IMR-90 (cell line): ENCODE measurements at regions not wholly inside any gene's neighbourhood (a gene's known extent, or its start where the extent isn't known, plus 50 kb on each side); places are given as distances from the start of the nearest gene placed in this dataset.

ENCODE experiments used
- BHLHE40 ChIP-seq: fragments of 150-350 bp; IDR thresholded peaks from 2 replicates; pipeline ENCODE4 v1.6.1; 2016; ENCODE audit warnings: mild to moderate bottlenecking, low read depth, low read length
- CEBPB ChIP-seq: IDR thresholded peaks from 2 replicates; pipeline ENCODE4 v1.6.1; 2012; ENCODE audit warnings: low read depth, low read length, improper control_type of control experiment
- CTCF ChIP-seq: conservative IDR thresholded peaks from 2 replicates; pipeline ENCODE4 v1.5.1; 2012; ENCODE audit warnings: mild to moderate bottlenecking, low read depth, low read length, improper control_type of control experiment
- FOS ChIP-seq: fragments of 150-350 bp; IDR thresholded peaks from 2 replicates; pipeline ENCODE4 v1.6.1; 2016; ENCODE audit warnings: low read depth, low read length
- MAFK ChIP-seq: IDR thresholded peaks from 2 replicates; pipeline ENCODE4 v1.6.1; 2012; ENCODE audit warnings: low read depth, low read length, improper control_type of control experiment
- MAZ ChIP-seq: IDR thresholded peaks from 2 replicates; pipeline ENCODE4 v1.6.1; 2012; ENCODE audit warnings: low read depth, mild to moderate bottlenecking, low read length, improper control_type of control experiment, moderate library complexity, borderline replicate concordance
- MXI1 ChIP-seq: IDR thresholded peaks from 2 replicates; pipeline ENCODE4 v1.6.1; 2012; ENCODE audit warnings: low read depth, mild to moderate bottlenecking, low read length, moderate library complexity, borderline replicate concordance
- NFE2L2 ChIP-seq: fragments of 150-350 bp; IDR thresholded peaks from 2 replicates; pipeline ENCODE4 v1.6.1; 2016; ENCODE audit warnings: low read depth, mild to moderate bottlenecking, low read length
- POLR2A ChIP-seq: IDR thresholded peaks from 2 replicates; pipeline ENCODE4 v1.6.1; 2012; ENCODE audit warnings: mild to moderate bottlenecking, low read depth, low read length
- RAD21 ChIP-seq: IDR thresholded peaks from 2 replicates; pipeline ENCODE4 v1.6.1; 2012; ENCODE audit warnings: low read length, improper control_type of control experiment
- RFX5 ChIP-seq: IDR thresholded peaks from 2 replicates; pipeline ENCODE4 v1.8.0; 2012; ENCODE audit warnings: low read depth, mild to moderate bottlenecking, low read length, moderate library complexity
- SMC3 ChIP-seq: fragments of 150-350 bp; IDR thresholded peaks from 2 replicates; pipeline ENCODE4 v1.6.1; 2016; ENCODE audit warnings: low read depth, mild to moderate bottlenecking, antibody characterized with exemption, low read length, moderate library complexity
- USF2 ChIP-seq: fragments of 150-350 bp; IDR thresholded peaks from 2 replicates; pipeline ENCODE4 v1.6.1; 2017; ENCODE audit warnings: mild to moderate bottlenecking, antibody characterized with exemption, low read length, low read depth
- TF ChIP-seq, protein P1 (sequence below): fragments of 150-350 bp; IDR thresholded peaks from 2 replicates; pipeline ENCODE4 v1.6.1; 2016; ENCODE audit warnings: low read depth, mild to moderate bottlenecking, low read length, moderate library complexity, borderline replicate concordance

GRCh38 chr2:54041135-54041534 lies 70.3 kb upstream of the PSME4 start:
- no peak for TF ChIP-seq CTCF
- TF ChIP-seq CEBPB: no peak
- no peak for TF ChIP-seq POLR2A
- no peak for TF ChIP-seq BHLHE40
- no peak for TF ChIP-seq FOS
- TF ChIP-seq SMC3: no peak
- no peak for TF ChIP-seq MAFK
- TF ChIP-seq RAD21: no peak
- TF ChIP-seq MXI1: no peak
- TF ChIP-seq RFX5: no peak
- TF ChIP-seq, protein P1, sequence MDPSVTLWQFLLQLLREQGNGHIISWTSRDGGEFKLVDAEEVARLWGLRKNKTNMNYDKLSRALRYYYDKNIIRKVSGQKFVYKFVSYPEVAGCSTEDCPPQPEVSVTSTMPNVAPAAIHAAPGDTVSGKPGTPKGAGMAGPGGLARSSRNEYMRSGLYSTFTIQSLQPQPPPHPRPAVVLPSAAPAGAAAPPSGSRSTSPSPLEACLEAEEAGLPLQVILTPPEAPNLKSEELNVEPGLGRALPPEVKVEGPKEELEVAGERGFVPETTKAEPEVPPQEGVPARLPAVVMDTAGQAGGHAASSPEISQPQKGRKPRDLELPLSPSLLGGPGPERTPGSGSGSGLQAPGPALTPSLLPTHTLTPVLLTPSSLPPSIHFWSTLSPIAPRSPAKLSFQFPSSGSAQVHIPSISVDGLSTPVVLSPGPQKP: no peak
- TF ChIP-seq NFE2L2: no peak
- no peak for TF ChIP-seq MAZ
- no peak for TF ChIP-seq USF2
